ACC112 (cell line): ENCODE measurements at regions not wholly inside any gene's neighbourhood (a gene's known extent, or its start where the extent isn't known, plus 50 kb on each side); places are given as distances from the start of the nearest gene placed in this dataset.
"Not testable (repeated sequence)": the region's sequence is repeated elsewhere in the genome, so short reads cannot be mapped to it uniquely, and the experiment has no call there.

Experiments
- H2AFZ ChIP-seq: fragments of 200-600 bp; sonication (generic); one replicate; pipeline ENCODE4 v1.6.0; 2017; ENCODE audit warnings: antibody characterized with exemption, low read length; ENCODE audit not compliant: unreplicated experiment
- H3K27ac ChIP-seq: fragments of 200-600 bp; sonication (generic); 2 replicates; pipeline ENCODE4 v1.5.1; 2014; ENCODE audit warnings: low read depth, mild to moderate bottlenecking, antibody characterized with exemption, low read length, moderate library complexity
- H3K27me3 ChIP-seq: fragments of 200-600 bp; sonication (generic); 2 replicates; pipeline ENCODE4 v1.6.1; 2014; ENCODE audit warnings: mild to moderate bottlenecking, antibody characterized with exemption, low read length, moderate library complexity, mixed read lengths; ENCODE audit not compliant: insufficient read depth
- H3K36me3 ChIP-seq: fragments of 200-600 bp; sonication (generic); 2 replicates; pipeline ENCODE4 v1.6.1; 2016; ENCODE audit warnings: mild to moderate bottlenecking, antibody characterized with exemption, low read length, moderate library complexity, mixed read lengths; ENCODE audit not compliant: insufficient read depth
- H3K4me1 ChIP-seq: fragments of 200-600 bp; sonication (generic); one replicate; pipeline ENCODE4 v1.6.1; 2016; ENCODE audit warnings: low read length, mixed read lengths; ENCODE audit not compliant: insufficient read depth, unreplicated experiment, control insufficient read depth
- H3K4me3 ChIP-seq: fragments of 200-600 bp; sonication (generic); 2 replicates; pipeline ENCODE4 v1.5.1; 2014; ENCODE audit warnings: mild to moderate bottlenecking, low read depth, low read length
- H3K79me2 ChIP-seq: fragments of 200-600 bp; sonication (generic); one replicate; pipeline ENCODE4 v1.6.0; 2016; ENCODE audit warnings: low read length; ENCODE audit not compliant: control insufficient read depth, unreplicated experiment, insufficient read depth

DNA sequence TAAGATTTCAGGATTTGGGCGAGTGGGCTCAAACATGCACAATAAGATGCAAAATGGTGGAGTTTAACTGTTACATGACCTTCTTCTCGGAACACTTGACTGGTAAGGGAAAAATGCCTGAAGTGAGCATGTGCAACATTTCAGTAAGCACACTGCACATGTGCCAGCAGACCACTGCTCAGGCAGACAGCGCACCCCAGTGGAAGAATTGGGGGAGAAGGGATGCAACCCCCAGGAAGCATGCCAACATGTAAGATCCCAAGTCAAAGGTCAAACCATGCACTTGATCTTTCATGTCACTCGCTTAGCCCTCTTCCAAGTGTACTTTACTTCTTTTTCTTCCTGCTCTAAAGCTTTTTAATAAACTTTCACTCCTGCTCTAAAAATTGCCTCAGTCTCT, 256.3 kb downstream of the CENPC start:
- H3K27me3 ChIP-seq = no peaks in the 10 kb centered on the region
- no peak overlapping the region for H2AFZ ChIP-seq

GRCh38 chr4:67286724-67287123, 258.6 kb downstream of the CENPC start:
- Histone ChIP-seq H2AFZ (no peak overlapping the region), H3K4me1 (no peaks in the 10 kb centered on the region), H3K36me3 (no peaks in the 10 kb centered on the region), H3K27me3 (no peaks in the 10 kb centered on the region), H3K79me2 (no peaks in the 10 kb centered on the region), H3K27ac (no peak overlapping the region), H3K4me3 (no peak overlapping the region)

More for the DNA sequence above, 256.3 kb downstream of the CENPC start:
- Histone ChIP-seq H3K4me3 (no peak overlapping the region), H3K79me2 (no peaks in the 10 kb centered on the region), H3K4me1 (no peaks in the 10 kb centered on the region), H3K27ac (no peak overlapping the region), H3K36me3 (no peaks in the 10 kb centered on the region)

GRCh38 chr4:67282749-67283148, 262.6 kb downstream of the CENPC start:
- Histone ChIP-seq H3K79me2 (no peaks in the 10 kb centered on the region), H3K36me3 (no peaks in the 10 kb centered on the region), H2AFZ (no peak overlapping the region), H3K27ac (no peak overlapping the region), H3K27me3 (no peaks in the 10 kb centered on the region), H3K4me1 (no peaks in the 10 kb centered on the region), H3K4me3 (no peak overlapping the region)

DNA sequence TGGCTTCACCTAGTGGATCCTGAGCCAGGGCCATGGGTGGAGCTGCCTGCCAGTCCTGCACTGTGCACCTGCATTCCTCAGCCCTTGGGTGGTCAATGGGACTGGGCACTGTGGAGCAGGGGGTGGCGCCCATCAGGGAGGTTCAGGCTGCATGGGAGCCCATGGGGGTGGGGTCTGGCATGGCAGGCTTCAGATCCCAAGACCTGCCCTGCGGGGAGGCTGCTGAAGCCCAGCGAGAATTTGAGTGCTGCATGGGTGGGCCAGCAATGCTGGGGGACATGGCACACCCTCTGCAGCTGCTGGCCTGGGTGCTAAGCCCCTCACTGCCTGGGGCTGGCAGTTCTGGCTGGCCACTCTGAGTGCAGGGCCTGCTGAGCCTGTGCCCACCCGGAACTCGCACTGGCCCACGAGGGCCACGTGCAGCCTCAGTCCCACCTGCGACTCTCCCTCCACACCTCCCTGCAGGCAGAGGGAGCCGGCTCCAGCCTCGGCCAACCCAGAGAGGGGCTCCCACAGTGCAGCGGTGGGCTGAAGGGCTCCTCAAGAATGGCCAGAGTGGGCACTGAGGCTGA, 270.0 kb downstream of the CENPC start:
- Histone ChIP-seq H3K4me3 (no peak overlapping the region), H2AFZ (no peak overlapping the region), H3K27ac (no peak overlapping the region), H3K79me2 (no peaks in the 10 kb centered on the region), H3K36me3 (no peaks in the 10 kb centered on the region), H3K27me3 (no peaks in the 10 kb centered on the region), H3K4me1 (no peaks in the 10 kb centered on the region)

- not testable (repeated sequence) for H3K27me3 ChIP-seq, H3K4me3 ChIP-seq, H3K36me3 ChIP-seq, H2AFZ ChIP-seq, H3K4me1 ChIP-seq, H3K27ac ChIP-seq, H3K79me2 ChIP-seq
Measured at GRCh38 chr4:67274671-67275070, 270.6 kb downstream of the CENPC start.

DNA sequence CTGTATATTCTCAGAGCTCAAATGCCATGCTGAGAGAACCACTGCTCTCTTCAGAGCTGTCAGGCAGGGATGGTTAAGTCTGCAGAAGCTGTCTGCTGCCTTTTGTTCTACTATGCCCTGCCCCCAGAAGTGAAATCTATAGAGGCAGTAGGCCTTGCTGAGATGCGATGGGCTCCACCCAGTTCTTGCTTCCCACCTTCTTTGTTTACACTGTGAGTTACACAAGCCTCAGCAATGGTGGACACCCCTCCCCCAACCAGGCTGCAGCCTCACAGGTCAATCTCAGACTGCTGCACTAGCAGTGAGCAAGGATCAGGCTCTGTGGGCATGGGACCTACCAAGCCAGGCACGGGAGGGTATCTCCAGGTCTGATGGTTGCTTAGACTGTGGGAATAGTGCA, 271.6 kb downstream of the CENPC start:
- Histone ChIP-seq H3K4me3 (no peak overlapping the region), H3K27ac (no peak overlapping the region), H3K36me3 (no peaks in the 10 kb centered on the region), H2AFZ (no peak overlapping the region), H3K4me1 (no peaks in the 10 kb centered on the region), H3K27me3 (no peaks in the 10 kb centered on the region), H3K79me2 (no peaks in the 10 kb centered on the region)

- no peaks in the 10 kb centered on the region for H3K27me3 ChIP-seq
- no peak overlapping the region for H3K27ac ChIP-seq
- H3K4me1 ChIP-seq = no peaks in the 10 kb centered on the region
- no peaks in the 10 kb centered on the region for H3K36me3 ChIP-seq
- H2AFZ ChIP-seq = no peak overlapping the region
- H3K79me2 ChIP-seq = no peaks in the 10 kb centered on the region
- no peak overlapping the region for H3K4me3 ChIP-seq
Measured at GRCh38 chr4:67261971-67262370, 283.3 kb downstream of the CENPC start.

- no peaks in the 10 kb centered on the region for H3K79me2 ChIP-seq
- no peaks in the 10 kb centered on the region for H3K27me3 ChIP-seq
- H3K36me3 ChIP-seq = no peaks in the 10 kb centered on the region
- H3K4me3 ChIP-seq = no peak overlapping the region
- H2AFZ ChIP-seq = no peak overlapping the region
- no peaks in the 10 kb centered on the region for H3K4me1 ChIP-seq
- H3K27ac ChIP-seq = no peak overlapping the region
Measured at GRCh38 chr4:67256388-67257043, 288.8 kb downstream of the CENPC start.

DNA sequence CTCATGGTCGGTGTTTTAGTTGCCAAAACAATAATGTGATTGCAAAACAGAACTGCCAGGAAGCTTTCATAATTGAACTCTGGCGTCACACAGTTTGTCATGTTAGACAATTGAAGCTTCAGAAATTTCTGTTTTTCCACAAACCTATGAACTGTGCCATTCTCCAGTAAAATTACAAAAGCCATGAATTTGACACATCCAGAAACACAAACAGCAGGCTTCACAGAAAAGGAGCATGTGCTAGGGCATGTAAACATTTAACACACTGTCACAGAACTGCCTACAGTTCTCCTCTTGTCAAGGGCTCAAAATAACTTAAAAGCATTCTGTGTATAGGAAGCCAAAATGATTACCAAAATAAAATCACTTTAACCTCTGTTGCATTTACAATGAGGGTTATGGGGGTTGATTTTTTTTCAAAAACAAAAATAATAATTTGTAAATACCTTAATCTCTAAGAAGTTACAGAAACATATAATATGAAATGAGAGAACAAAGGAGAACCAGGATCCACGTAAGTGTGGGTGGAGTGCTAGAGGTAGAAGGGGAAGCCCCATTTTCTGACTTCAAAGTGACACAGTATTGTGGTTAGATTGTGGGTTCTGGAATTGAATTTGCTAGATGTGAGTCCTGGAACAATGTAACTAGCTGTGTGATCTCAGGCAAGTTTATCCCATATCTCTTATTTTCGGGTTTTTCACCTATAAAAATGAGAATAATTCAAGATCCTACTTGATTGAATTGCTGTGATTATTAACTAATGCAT, 295.0 kb downstream of the CENPC start:
- Histone ChIP-seq H3K4me3 (no peak overlapping the region), H3K27ac (no peak overlapping the region), H2AFZ (no peak overlapping the region), H3K27me3 (no peaks in the 10 kb centered on the region), H3K4me1 (no peaks in the 10 kb centered on the region), H3K79me2 (no peaks in the 10 kb centered on the region), H3K36me3 (no peaks in the 10 kb centered on the region)

- H3K36me3 ChIP-seq = no peaks in the 10 kb centered on the region
- H3K79me2 ChIP-seq = no peaks in the 10 kb centered on the region
- peaks cover 6% of the 10 kb centered on the region for H3K27me3 ChIP-seq
- no peak overlapping the region for H2AFZ ChIP-seq
- no peak overlapping the region for H3K4me3 ChIP-seq
- H3K27ac ChIP-seq = no peak overlapping the region
- no peaks in the 10 kb centered on the region for H3K4me1 ChIP-seq
Measured at GRCh38 chr4:67236788-67237187, 308.5 kb downstream of the CENPC start.

- no peaks in the 10 kb centered on the region for H3K4me1 ChIP-seq
- H3K27me3 ChIP-seq = peaks cover 6% of the 10 kb centered on the region
- no peak overlapping the region for H3K4me3 ChIP-seq
- H2AFZ ChIP-seq = no peak overlapping the region
- no peaks in the 10 kb centered on the region for H3K79me2 ChIP-seq
- H3K27ac ChIP-seq = no peak overlapping the region
- H3K36me3 ChIP-seq = no peaks in the 10 kb centered on the region
Measured at GRCh38 chr4:67236318-67236717, 309.0 kb downstream of the CENPC start.
